H7 (cell line): ENCODE measurements at regions not wholly inside any gene's neighbourhood (a gene's known extent, or its start where the extent isn't known, plus 50 kb on each side); places are given as distances from the start of the nearest gene placed in this dataset.
A peak's percentile ranks its signal among the peaks of the same experiment; 100 is the strongest.

Source experiments
- DNase-seq: peaks from one replicate; pipeline ENCODE4 v3.0.0; 2012
- H3K27me3 ChIP-seq: 2 replicates; pipeline ENCODE4 v1.6.0; 2011; ENCODE audit warnings: mild to moderate bottlenecking, low read length; ENCODE audit not compliant: control insufficient read depth, insufficient read depth
- H3K36me3 ChIP-seq: replicated peaks from 2 replicates; pipeline ENCODE4 v1.5.1; 2011; ENCODE audit warnings: low read length; ENCODE audit not compliant: control insufficient read depth, insufficient read depth
- H3K4me3 ChIP-seq: 2 replicates; pipeline ENCODE4 v1.5.1; 2011; ENCODE audit warnings: low read depth, mild to moderate bottlenecking, control low read depth, low read length, moderate library complexity; ENCODE audit not compliant: insufficient read depth

GRCh38 chr5:24080046-24080445 is 564.7 kb downstream of the CDH10 start:
- Histone ChIP-seq H3K27me3 (no peaks in the 10 kb centered on the region), H3K4me3 (no peak overlapping the region), H3K36me3 (no peaks in the 10 kb centered on the region)
- DNase-seq, result no peak

- H3K36me3 ChIP-seq, result no peaks in the 10 kb centered on the region
- no peak overlapping the region for H3K4me3 ChIP-seq
- DNase-seq, result no peak
- H3K27me3 ChIP-seq, result no peaks in the 10 kb centered on the region
Measured at GRCh38 chr5:24094081-24094679, 550.6 kb downstream of the CDH10 start.

GRCh38 chr5:24102010-24102409 is 542.8 kb downstream of the CDH10 start:
- Histone ChIP-seq H3K27me3 (no peaks in the 10 kb centered on the region), H3K4me3 (no peak overlapping the region), H3K36me3 (no peaks in the 10 kb centered on the region)
- DNase-seq, result no peak

- Histone ChIP-seq H3K4me3 (no peak overlapping the region), H3K36me3 (no peaks in the 10 kb centered on the region), H3K27me3 (no peaks in the 10 kb centered on the region)
- no peak for DNase-seq
Measured at GRCh38 chr5:24103451-24104023, 541.2 kb downstream of the CDH10 start.

- peak; percentile 4 for DNase-seq
- H3K4me3 ChIP-seq, result no peak overlapping the region
- no peaks in the 10 kb centered on the region for H3K27me3 ChIP-seq
- no peaks in the 10 kb centered on the region for H3K36me3 ChIP-seq
Measured at GRCh38 chr5:24110004-24110615, 534.7 kb downstream of the CDH10 start.

- no peak for DNase-seq
- Histone ChIP-seq H3K27me3 (no peaks in the 10 kb centered on the region), H3K4me3 (no peak overlapping the region), H3K36me3 (no peaks in the 10 kb centered on the region)
Measured at GRCh38 chr5:24112420-24112819, 532.4 kb downstream of the CDH10 start.

- DNase-seq, result no peak
- Histone ChIP-seq H3K4me3 (no peak overlapping the region), H3K27me3 (no peaks in the 10 kb centered on the region), H3K36me3 (no peaks in the 10 kb centered on the region)
Measured at GRCh38 chr5:24118351-24118750, 526.4 kb downstream of the CDH10 start.

- Histone ChIP-seq H3K36me3 (no peaks in the 10 kb centered on the region), H3K27me3 (no peaks in the 10 kb centered on the region), H3K4me3 (no peak overlapping the region)
- DNase-seq, result no peak
Measured at GRCh38 chr5:24135536-24135935, 509.2 kb downstream of the CDH10 start.

- H3K36me3 ChIP-seq, result no peaks in the 10 kb centered on the region
- DNase-seq, result no peak
- no peaks in the 10 kb centered on the region for H3K27me3 ChIP-seq
- no peak overlapping the region for H3K4me3 ChIP-seq
Measured at GRCh38 chr5:24141046-24141445, 503.7 kb downstream of the CDH10 start.

GRCh38 chr5:24142341-24142740 is 502.4 kb downstream of the CDH10 start:
- no peak for DNase-seq
- no peaks in the 10 kb centered on the region for H3K36me3 ChIP-seq
- no peak overlapping the region for H3K4me3 ChIP-seq
- H3K27me3 ChIP-seq, result no peaks in the 10 kb centered on the region

GRCh38 chr5:24145806-24146205 is 499.0 kb downstream of the CDH10 start:
- Histone ChIP-seq H3K36me3 (no peaks in the 10 kb centered on the region), H3K4me3 (no peak overlapping the region), H3K27me3 (no peaks in the 10 kb centered on the region)
- DNase-seq, result no peak

- no peak for DNase-seq
- no peak overlapping the region for H3K4me3 ChIP-seq
- H3K27me3 ChIP-seq, result no peaks in the 10 kb centered on the region
- no peaks in the 10 kb centered on the region for H3K36me3 ChIP-seq
Measured at GRCh38 chr5:24161559-24161958, 483.2 kb downstream of the CDH10 start.

GRCh38 chr5:24162343-24162742 is 482.4 kb downstream of the CDH10 start:
- no peaks in the 10 kb centered on the region for H3K27me3 ChIP-seq
- no peaks in the 10 kb centered on the region for H3K36me3 ChIP-seq
- no peak for DNase-seq
- no peak overlapping the region for H3K4me3 ChIP-seq

GRCh38 chr5:24163091-24163490 is 481.7 kb downstream of the CDH10 start:
- DNase-seq, result no peak
- H3K4me3 ChIP-seq, result no peak overlapping the region
- H3K36me3 ChIP-seq, result no peaks in the 10 kb centered on the region
- no peaks in the 10 kb centered on the region for H3K27me3 ChIP-seq

GRCh38 chr5:24167806-24168205 is 477.0 kb downstream of the CDH10 start:
- no peaks in the 10 kb centered on the region for H3K27me3 ChIP-seq
- no peak overlapping the region for H3K4me3 ChIP-seq
- no peak for DNase-seq
- H3K36me3 ChIP-seq, result no peaks in the 10 kb centered on the region
